ENCODE measurements at regions not wholly inside any gene's neighbourhood (a gene's known extent, or its start where the extent isn't known, plus 50 kb on each side); places are given as distances from the start of the nearest gene placed in this dataset.

GRCh38 chr4:13056630-13057189, 427.4 kb downstream of the RAB28 start:
- H3K27me3 Mint-ChIP-seq (ENCODE audit: low read depth in 3 of 3), result peaks cover 0 to 3% (median 0%) of the 10 kb centered on the region in 3 donors
- no peaks in the 10 kb centered on the region for H4K20me1 ChIP-seq (ENCODE audit: insufficient read depth, low read length)
- 83% methylated on average over 2 of the region's 4 CpGs for WGBS (ENCODE audit: insufficient coverage)
- H3K4me3 ChIP-seq (replicated peaks in 1 of 3; ENCODE audit: low read depth in 2 of 3, low read length in 3 of 3), result no peak overlapping the region
- no peaks in the 10 kb centered on the region for H3K4me1 ChIP-seq (ENCODE audit: control insufficient read depth in 1 of 2, insufficient read depth in 2 of 2, low read length in 2 of 2)
- H3K9ac ChIP-seq (ENCODE audit: insufficient read depth, low read length, poor library complexity, severe bottlenecking), result no peak overlapping the region
- H3K9me3 ChIP-seq (replicated peaks in 1 of 2; ENCODE audit: control insufficient read depth in 1 of 2, insufficient read depth in 1 of 2, low read length in 2 of 2), result peaks cover 2 to 9% of the 10 kb centered on the region in 2 donors
- no peak overlapping the region for H3K4me2 ChIP-seq (replicated peaks; ENCODE audit: extremely low read depth, low read length, poor library complexity, severe bottlenecking)
- H3K27ac Mint-ChIP-seq, result no peak overlapping the region
- H3K4me3 Mint-ChIP-seq, result no peak overlapping the region
- peaks cover 0 to 8% (median 4%) of the 10 kb centered on the region in 7 donors for H3K9me3 Mint-ChIP-seq
- no peak for DNase-seq
- no peaks in the 10 kb centered on the region for H3K79me2 ChIP-seq (ENCODE audit: insufficient read depth, low read length)
- H2AFZ ChIP-seq (ENCODE audit: insufficient read depth, low read depth, low read length, poor library complexity, severe bottlenecking), result no peak overlapping the region
- intact Hi-C loops (cut with micrococcal nuclease), result no loop called here
- no peaks in the 10 kb centered on the region for H3K36me3 Mint-ChIP-seq
- no peak overlapping the region for H3K27ac ChIP-seq (ENCODE audit: low read depth in 1 of 2, low read length in 2 of 2)
- no peaks in the 10 kb centered on the region for H3K4me1 Mint-ChIP-seq
- H3K36me3 ChIP-seq (replicated peaks in 1 of 2; ENCODE audit: control insufficient read depth in 1 of 2, insufficient read depth in 2 of 2, low read length in 2 of 2), result no peaks in the 10 kb centered on the region
- TF ChIP-seq CTCF (IDR thresholded peaks at IDR 0.05), result no peak
- no peaks in the 10 kb centered on the region for H3K27me3 ChIP-seq (ENCODE audit: control insufficient read depth in 2 of 2, insufficient read depth in 2 of 2, low read length in 2 of 2)

- no peaks in the 10 kb centered on the region for H3K27me3 Mint-ChIP-seq (ENCODE audit: low read depth in 3 of 3)
- Histone ChIP-seq H3K79me2 (ENCODE audit: insufficient read depth, low read length) (no peaks in the 10 kb centered on the region), H3K27me3 (ENCODE audit: control insufficient read depth in 2 of 2, insufficient read depth in 2 of 2, low read length in 2 of 2) (no peaks in the 10 kb centered on the region), H4K20me1 (ENCODE audit: insufficient read depth, low read length) (no peaks in the 10 kb centered on the region), H3K27ac (ENCODE audit: low read depth in 1 of 2, low read length in 2 of 2) (no peak overlapping the region), H3K4me1 (ENCODE audit: control insufficient read depth in 1 of 2, insufficient read depth in 2 of 2, low read length in 2 of 2) (no peaks in the 10 kb centered on the region), H3K4me2 (replicated peaks; ENCODE audit: extremely low read depth, low read length, poor library complexity, severe bottlenecking) (no peak overlapping the region), H2AFZ (ENCODE audit: insufficient read depth, low read depth, low read length, poor library complexity, severe bottlenecking) (no peak overlapping the region), H3K36me3 (replicated peaks in 1 of 2; ENCODE audit: control insufficient read depth in 1 of 2, insufficient read depth in 2 of 2, low read length in 2 of 2) (no peaks in the 10 kb centered on the region), H3K9me3 (replicated peaks in 1 of 2; ENCODE audit: control insufficient read depth in 1 of 2, insufficient read depth in 1 of 2, low read length in 2 of 2) (peaks cover 2 to 9% of the 10 kb centered on the region in 2 donors), H3K4me3 (replicated peaks in 1 of 3; ENCODE audit: low read depth in 2 of 3, low read length in 3 of 3) (no peak overlapping the region), H3K9ac (ENCODE audit: insufficient read depth, low read length, poor library complexity, severe bottlenecking) (no peak overlapping the region)
- no peak for DNase-seq
- no peak overlapping the region for H3K27ac Mint-ChIP-seq
- no peak overlapping the region for H3K4me3 Mint-ChIP-seq
- H3K36me3 Mint-ChIP-seq, result no peaks in the 10 kb centered on the region
- peaks cover 2 to 18% (median 8%) of the 10 kb centered on the region in 7 donors for H3K9me3 Mint-ChIP-seq
- intact Hi-C loops (cut with micrococcal nuclease), result no loop called here
- TF ChIP-seq CTCF (IDR thresholded peaks at IDR 0.05), result no peak
- no CpG with 5 or more reads among the region's 3 CpGs for WGBS (ENCODE audit: insufficient coverage)
- no peaks in the 10 kb centered on the region for H3K4me1 Mint-ChIP-seq
Observed at GRCh38 chr4:13054420-13054970, 429.6 kb downstream of the RAB28 start.
